ENCODE measurements at regions not wholly inside any gene's neighbourhood (a gene's known extent, or its start where the extent isn't known, plus 50 kb on each side); places are given as distances from the start of the nearest gene placed in this dataset.

DNA sequence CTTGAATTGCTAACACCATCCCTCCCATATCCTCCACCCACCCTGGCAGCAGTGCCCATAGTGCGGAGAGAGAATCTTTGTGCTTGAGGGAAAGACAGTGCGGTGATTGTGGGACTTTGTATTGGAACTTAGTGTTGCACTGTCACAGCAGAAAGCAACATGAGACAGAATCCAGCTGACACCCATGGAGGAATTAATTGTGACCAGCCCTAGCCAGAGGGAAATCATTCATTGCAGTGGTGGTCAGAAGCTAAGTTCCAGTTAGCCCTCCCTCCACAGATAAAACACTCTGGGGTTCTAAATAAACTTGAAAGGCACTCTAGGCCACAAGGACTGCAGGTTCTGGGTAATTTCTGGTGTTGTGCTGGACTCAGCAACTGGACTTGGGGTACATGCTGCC lies 1002.6 kb downstream of the TMTC2 start:
- Mint-ChIP-seq H3K4me3 (no peak overlapping the region), H3K36me3 (no peaks in the 10 kb centered on the region), H3K9me3 (peaks cover 25% of the 10 kb centered on the region), H3K4me1 (no peaks in the 10 kb centered on the region), H3K27ac (no peak overlapping the region)
- no peak for DNase-seq (ENCODE audit: low spot score in 2 of 2)
- ATAC-seq = no peak

DNA sequence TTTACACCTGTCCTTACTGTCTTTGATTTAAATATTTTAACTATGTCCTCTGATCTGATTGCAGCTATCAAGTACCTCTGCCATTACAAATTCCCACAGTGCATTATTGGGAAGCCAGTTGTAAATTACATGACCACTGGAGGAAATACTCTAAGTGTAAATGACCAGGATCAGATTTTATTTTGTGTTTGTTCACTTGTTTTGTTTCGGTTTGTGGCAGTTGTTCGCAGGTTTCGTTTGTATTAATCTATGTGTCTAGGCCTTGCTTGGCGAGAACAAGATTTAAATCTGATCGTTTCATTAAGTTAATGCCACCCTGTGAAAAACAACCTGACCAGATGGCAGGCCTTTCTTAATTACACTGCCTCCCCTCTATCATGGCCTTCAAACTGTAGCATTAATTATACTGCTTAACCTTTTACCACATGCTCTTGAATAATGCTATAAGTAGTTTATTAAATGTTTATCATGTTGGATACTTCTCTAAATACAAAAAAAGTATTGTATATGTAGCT lies 990.1 kb downstream of the TMTC2 start:
- ATAC-seq = no peak
- DNase-seq (ENCODE audit: low spot score in 2 of 2) = no peak
- Mint-ChIP-seq H3K4me1 (no peaks in the 10 kb centered on the region), H3K27ac (no peak overlapping the region), H3K9me3 (no peaks in the 10 kb centered on the region), H3K4me3 (no peak overlapping the region), H3K36me3 (no peaks in the 10 kb centered on the region)

DNA sequence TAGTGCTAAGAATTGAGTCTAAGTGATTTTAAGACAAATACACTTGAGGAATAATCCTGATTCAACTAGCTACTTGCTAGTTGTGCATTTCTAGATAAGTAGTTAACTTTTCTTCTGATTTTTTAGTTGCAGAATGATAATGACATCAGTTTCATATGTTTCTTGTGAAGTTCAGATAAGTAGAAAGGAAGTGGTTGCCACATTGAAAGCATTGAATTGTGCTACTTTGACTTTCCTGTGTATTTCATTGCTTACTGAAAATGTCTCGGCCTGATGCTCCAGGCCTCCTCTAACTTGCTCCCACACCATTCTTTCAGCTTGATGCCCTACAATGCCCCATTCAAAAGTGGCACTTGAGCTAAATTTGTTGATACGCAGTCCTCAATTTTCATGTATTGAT lies 980.0 kb downstream of the TMTC2 start:
- ATAC-seq (no peak), DNase-seq (ENCODE audit: low spot score in 2 of 2) (no peak)
- Mint-ChIP-seq H3K27ac (no peak overlapping the region), H3K9me3 (peaks cover 7% of the 10 kb centered on the region), H3K36me3 (no peaks in the 10 kb centered on the region), H3K4me1 (no peaks in the 10 kb centered on the region), H3K4me3 (no peak overlapping the region)

DNA sequence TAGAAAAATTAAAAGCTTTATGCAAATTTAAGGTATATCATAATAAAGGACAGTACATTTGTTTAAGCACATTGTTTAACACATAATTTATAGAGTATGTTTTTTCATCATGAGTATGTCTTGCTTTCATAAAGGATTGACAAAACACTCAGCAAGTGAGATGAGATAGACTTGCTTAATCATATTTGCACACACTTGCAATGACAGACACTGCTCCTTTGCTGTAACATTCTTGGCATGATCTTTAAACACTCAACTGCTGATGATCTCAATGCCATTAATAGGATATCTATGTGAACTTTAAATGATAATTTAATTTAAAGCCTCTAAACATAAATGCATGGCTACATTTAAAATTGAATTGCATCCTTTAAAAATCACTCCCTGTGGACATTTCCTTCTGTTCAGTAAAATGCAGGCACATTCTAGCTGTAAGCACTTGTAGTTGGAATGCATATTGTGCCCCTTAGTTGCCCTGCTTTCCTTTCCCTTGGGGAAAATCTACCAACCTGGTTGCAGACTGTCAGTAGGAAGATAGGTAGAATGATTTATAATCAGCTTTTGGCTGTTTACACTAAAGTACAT lies 979.0 kb downstream of the TMTC2 start:
- DNase-seq (ENCODE audit: low spot score in 2 of 2) = no peak
- Mint-ChIP-seq H3K4me3 (no peak overlapping the region), H3K4me1 (no peaks in the 10 kb centered on the region), H3K27ac (no peak overlapping the region), H3K9me3 (peaks cover 9% of the 10 kb centered on the region), H3K36me3 (no peaks in the 10 kb centered on the region)
- no peak for ATAC-seq

DNA sequence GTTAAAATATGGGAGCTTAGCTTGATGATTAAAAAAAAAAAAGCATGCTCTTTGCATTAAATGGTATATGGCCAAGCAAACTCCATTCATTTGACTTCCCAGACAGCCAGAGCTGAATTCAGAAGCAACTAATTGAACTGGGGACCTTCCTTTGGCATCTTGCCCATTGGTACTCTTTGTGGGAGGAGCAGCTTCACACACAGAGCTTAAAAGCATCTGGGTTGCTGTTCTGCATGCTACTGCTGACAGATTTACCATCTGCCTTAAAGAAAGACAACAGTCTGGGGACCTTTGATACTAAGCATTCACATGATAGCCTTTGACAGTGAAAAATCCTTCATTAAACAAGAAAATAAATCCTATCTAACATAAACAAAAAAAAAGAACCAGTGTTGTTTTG lies 977.9 kb downstream of the TMTC2 start:
- H3K9me3 Mint-ChIP-seq = peaks cover 9% of the 10 kb centered on the region
- ATAC-seq (no peak), DNase-seq (ENCODE audit: low spot score in 2 of 2) (no peak)
- H3K4me3 Mint-ChIP-seq = no peak overlapping the region
- no peaks in the 10 kb centered on the region for H3K36me3 Mint-ChIP-seq
- no peaks in the 10 kb centered on the region for H3K4me1 Mint-ChIP-seq
- H3K27ac Mint-ChIP-seq = no peak overlapping the region

DNA sequence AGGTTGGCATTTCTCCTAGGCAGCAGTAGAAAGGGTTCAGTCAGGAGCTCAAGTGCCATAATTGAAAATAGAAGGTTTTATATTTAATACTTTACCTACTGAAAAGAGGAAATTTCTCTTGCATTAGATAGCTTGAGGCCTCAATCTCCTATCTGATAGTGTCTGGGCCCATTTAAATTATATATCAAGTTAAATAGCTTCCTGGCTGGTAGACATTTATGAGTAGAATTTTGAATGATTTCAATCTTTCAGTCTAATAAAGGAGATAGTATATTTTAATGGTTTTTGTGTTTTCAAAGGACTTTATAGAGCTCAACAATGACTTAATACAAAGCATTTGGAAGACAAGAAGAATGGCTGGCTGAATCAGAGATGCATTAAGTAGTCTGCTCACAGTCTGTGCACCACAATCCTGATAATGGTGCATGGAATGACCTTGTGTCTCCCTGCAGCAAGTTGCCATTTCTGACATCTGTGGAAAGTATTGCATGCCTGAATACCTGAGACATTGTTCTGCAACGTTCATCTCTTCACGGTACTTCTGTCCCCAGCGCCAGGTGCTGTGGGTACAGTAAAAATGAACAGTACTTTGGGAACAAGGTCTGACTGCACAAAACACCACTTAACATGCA lies 974.1 kb downstream of the TMTC2 start:
- Mint-ChIP-seq H3K4me3 (no peak overlapping the region), H3K36me3 (no peaks in the 10 kb centered on the region), H3K27ac (no peak overlapping the region), H3K4me1 (no peaks in the 10 kb centered on the region), H3K9me3 (peaks cover 4% of the 10 kb centered on the region)
- ATAC-seq (no peak), DNase-seq (ENCODE audit: low spot score in 2 of 2) (no peak)

DNA sequence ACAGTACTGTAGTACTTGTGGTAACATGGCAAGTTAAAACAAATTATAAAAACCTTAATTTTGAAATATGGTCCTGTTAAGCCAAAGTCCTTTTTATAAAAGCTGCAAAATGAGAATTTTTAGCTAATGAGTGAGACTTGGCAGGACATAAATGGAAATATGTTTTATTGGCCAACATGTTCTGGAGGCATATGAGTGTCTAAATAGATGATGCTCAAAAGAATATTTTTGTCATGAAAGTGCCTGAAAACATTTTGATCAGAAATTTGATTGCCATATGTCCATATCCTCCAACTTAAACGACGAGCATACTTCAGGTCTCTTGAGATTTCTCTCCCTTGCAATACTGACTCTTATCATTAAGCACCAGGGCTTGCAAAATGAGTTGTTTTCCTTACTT lies 972.6 kb downstream of the TMTC2 start:
- DNase-seq (ENCODE audit: low spot score in 2 of 2) (no peak), ATAC-seq (no peak)
- no peak overlapping the region for H3K27ac Mint-ChIP-seq
- no peak overlapping the region for H3K4me3 Mint-ChIP-seq
- H3K4me1 Mint-ChIP-seq = no peaks in the 10 kb centered on the region
- H3K36me3 Mint-ChIP-seq = no peaks in the 10 kb centered on the region
- H3K9me3 Mint-ChIP-seq = peaks cover 4% of the 10 kb centered on the region

DNA sequence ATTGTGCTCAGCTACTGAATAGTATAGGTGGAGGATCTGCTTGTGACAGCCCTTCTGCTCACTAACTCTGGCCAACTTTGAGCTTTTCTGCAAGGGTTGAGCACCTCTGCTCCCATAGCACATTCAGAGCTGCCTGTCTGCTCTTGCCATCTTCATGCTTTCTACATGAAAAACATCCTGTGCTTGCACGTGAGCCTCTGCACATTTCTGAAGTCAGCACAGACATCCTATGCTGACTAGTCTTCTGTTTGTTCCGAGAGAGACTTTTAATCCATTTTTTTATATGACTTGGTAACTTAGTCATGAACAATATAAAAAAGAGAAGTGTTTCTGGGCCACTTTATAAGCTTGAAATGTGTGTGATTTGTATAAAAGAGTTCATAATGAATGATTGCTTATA lies 969.3 kb downstream of the TMTC2 start:
- Mint-ChIP-seq H3K27ac (no peak overlapping the region), H3K36me3 (no peaks in the 10 kb centered on the region), H3K9me3 (peaks cover 7% of the 10 kb centered on the region), H3K4me3 (no peak overlapping the region), H3K4me1 (no peaks in the 10 kb centered on the region)
- DNase-seq (ENCODE audit: low spot score in 2 of 2) = no peak
- ATAC-seq = no peak

DNA sequence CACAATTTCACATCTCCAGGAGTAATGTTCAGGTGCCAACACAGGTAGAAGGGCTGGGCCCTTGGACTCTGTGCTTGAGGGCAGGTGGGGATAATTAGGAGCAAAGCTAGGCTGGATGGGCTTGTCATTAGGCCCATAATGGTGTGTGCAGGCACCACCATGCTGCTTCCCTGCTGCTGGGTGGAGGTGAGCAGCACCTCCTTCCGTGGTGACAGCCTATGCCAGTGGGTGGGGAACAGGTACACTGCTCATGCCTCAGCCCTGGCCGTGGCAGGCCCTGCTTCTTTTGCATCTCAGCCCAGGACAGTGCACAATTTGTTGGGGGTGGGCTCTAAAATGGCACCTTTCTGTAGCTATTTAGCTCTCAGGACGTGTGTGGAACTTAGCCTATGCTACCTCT lies 955.5 kb downstream of the TMTC2 start:
- DNase-seq (ENCODE audit: low spot score in 2 of 2) = no peak
- Mint-ChIP-seq H3K27ac (no peak overlapping the region), H3K36me3 (no peaks in the 10 kb centered on the region), H3K4me1 (no peaks in the 10 kb centered on the region), H3K4me3 (no peak overlapping the region), H3K9me3 (peaks cover 3% of the 10 kb centered on the region)
- ATAC-seq = no peak

DNA sequence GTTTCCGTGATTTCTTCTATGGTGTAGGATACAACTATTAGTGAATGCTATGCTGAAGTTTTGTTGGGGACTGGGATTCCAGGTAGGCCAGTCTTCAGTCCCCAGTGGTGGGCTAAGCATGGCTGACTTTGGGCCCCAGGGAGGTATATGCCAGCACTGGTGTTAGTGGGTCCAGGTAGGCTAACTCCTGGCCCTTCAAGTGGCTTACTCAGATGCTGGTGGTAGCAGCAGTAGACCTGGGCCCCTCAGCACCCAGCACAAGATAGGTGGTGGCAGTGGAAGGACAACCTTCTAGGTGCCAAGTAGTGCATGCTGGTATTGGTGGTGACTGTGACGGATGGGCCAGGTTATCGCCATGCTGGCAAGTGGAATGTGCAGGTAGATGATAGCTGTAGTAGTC lies 955.1 kb downstream of the TMTC2 start:
- ATAC-seq = no peak
- Mint-ChIP-seq H3K4me3 (no peak overlapping the region), H3K36me3 (no peaks in the 10 kb centered on the region)

DNA sequence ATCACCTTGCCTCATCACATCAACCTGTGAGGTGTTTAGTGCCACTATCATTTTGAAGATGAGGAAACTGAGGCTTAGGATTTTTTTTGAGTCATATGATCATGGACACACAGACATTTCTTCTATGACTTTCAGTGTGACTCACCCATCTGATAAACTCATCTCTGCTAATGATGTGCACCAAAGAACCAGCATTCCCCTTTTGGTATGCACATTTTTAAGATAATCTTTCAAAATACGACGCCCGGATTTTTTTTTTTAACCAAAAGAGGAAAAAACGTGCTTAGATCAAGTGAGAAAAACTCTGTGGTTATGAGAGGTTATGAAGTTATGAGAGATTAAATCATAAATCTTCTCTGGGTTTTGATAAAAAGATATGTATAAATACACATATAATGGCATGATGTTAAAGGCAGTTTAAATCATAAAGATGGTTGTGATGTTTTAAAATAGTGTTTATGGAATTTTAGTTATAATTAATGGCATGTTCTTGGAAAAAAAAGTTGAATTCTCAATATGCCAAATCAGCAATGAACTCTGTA lies 948.1 kb downstream of the TMTC2 start:
- H3K4me3 Mint-ChIP-seq = no peak overlapping the region
- H3K36me3 Mint-ChIP-seq = no peaks in the 10 kb centered on the region
- no peak for DNase-seq (ENCODE audit: low spot score in 2 of 2)
- peaks cover 3% of the 10 kb centered on the region for H3K9me3 Mint-ChIP-seq
- ATAC-seq = no peak
- H3K27ac Mint-ChIP-seq = no peak overlapping the region
- H3K4me1 Mint-ChIP-seq = no peaks in the 10 kb centered on the region

More for the DNA sequence above, 955.1 kb downstream of the TMTC2 start:
- Mint-ChIP-seq H3K4me1 (no peaks in the 10 kb centered on the region), H3K9me3 (peaks cover 3% of the 10 kb centered on the region), H3K27ac (no peak overlapping the region)
- no peak for DNase-seq (ENCODE audit: low spot score in 2 of 2)

DNA sequence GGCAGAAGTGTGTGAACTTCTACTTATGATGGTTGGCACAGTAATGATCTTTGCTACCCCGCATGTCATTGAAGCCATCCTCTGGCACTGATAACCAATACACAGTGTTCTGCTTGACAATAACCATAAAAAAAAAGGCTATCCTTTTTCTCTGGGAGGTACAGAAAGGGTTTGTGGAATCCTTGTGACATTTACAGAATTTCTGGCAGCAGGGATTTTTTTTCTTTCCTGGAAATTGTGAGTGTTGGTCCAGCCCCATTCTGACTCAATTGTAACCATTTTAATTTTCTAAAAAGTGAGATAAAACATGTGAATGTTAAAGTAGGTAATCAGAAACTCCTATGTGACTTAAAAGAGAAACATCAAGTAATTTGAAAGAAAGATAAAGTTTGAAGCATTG lies 943.8 kb downstream of the TMTC2 start:
- Mint-ChIP-seq H3K27ac (no peak overlapping the region), H3K4me3 (no peak overlapping the region), H3K4me1 (no peaks in the 10 kb centered on the region), H3K9me3 (peaks cover 6% of the 10 kb centered on the region), H3K36me3 (no peaks in the 10 kb centered on the region)
- no peak for DNase-seq (ENCODE audit: low spot score in 2 of 2)
- ATAC-seq = no peak

DNA sequence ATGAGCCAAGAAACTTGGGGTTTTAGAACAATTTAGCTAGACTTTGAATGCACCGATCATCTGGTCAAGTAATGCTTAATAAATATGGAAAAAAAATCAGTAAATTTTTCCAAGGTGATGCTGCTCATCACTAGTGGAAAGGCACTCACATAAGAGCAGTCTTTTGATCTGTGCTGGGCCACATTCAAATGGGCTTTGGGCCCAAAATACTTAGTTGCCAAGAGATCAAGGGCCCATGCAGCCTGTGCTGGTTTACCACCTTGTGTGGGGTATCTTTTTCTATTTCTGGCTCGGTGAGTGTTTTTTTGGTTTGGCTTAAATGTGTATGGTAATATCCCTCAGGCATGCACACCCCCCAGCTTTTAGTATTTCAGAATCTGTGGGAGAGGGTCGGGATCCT lies 943.2 kb downstream of the TMTC2 start:
- H3K36me3 Mint-ChIP-seq = no peaks in the 10 kb centered on the region
- no peak overlapping the region for H3K27ac Mint-ChIP-seq
- H3K9me3 Mint-ChIP-seq = peaks cover 6% of the 10 kb centered on the region
- H3K4me1 Mint-ChIP-seq = no peaks in the 10 kb centered on the region
- ATAC-seq = no peak
- DNase-seq (ENCODE audit: low spot score in 2 of 2) = no peak
- H3K4me3 Mint-ChIP-seq = no peak overlapping the region

DNA sequence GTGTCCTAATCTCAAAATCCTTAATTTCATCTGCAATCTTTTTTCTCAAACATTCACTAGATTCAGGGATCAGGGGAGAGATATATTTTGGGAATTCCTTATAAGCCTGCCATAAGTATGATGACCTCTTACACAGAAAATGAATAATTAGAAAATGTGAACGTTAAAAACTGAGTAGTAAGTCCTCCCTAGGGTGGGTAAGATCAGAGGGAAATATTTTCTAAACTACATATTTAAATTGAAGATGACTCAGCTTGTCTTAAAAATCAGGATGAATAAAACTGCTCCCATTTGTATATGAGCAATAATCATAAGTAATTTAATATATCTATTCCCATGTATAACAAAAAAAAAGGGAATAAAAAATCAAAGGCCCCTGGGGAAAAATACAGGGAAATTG lies 935.5 kb downstream of the TMTC2 start:
- Mint-ChIP-seq H3K36me3 (no peaks in the 10 kb centered on the region), H3K4me1 (no peaks in the 10 kb centered on the region), H3K9me3 (peaks cover 6% of the 10 kb centered on the region), H3K27ac (no peak overlapping the region), H3K4me3 (no peak overlapping the region)
- no peak for ATAC-seq
- DNase-seq (ENCODE audit: low spot score in 2 of 2) = no peak

DNA sequence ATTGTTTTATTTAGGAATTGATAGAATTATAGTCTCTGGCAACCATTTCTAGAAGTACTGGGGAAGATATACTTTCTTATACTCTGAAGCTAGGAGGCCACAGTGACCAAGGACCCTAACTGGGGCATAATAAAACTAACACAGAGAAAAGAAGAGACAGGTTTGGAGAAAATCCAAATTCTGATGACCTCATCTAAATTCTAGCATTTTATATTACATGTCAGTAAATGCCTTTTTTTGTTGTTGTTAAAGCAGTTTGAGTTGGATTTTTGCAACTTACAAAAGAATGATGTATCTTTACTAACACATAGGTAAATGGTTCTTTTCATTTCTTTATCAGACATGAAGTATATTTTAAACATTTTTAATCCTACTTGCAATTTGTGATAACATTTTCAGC lies 933.3 kb downstream of the TMTC2 start:
- ATAC-seq (no peak), DNase-seq (ENCODE audit: low spot score in 2 of 2) (no peak)
- Mint-ChIP-seq H3K9me3 (peaks cover 8% of the 10 kb centered on the region), H3K36me3 (no peaks in the 10 kb centered on the region), H3K4me1 (no peaks in the 10 kb centered on the region), H3K4me3 (no peak overlapping the region), H3K27ac (no peak overlapping the region)

DNA sequence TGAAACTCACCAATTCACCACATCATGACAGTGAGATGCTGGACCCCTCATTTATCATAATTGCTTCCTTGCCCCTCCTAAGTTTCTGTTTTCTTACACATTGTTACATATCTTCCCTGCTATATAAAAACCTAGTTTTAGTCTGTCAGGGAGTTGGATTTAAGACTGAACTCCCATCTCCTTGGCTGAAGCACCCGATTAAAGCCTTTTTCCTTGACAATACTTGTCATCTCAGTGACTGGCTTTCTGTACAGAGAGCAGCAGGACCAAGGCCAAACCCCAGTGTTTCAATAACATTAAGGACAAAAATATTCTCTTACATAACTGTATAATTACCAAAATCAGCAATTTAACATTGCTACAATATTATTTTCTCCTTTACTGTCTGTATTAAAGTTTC lies 928.4 kb downstream of the TMTC2 start:
- no peak for DNase-seq (ENCODE audit: low spot score in 2 of 2)
- Mint-ChIP-seq H3K4me1 (no peaks in the 10 kb centered on the region), H3K27ac (no peak overlapping the region), H3K9me3 (peaks cover 13% of the 10 kb centered on the region), H3K4me3 (no peak overlapping the region), H3K36me3 (no peaks in the 10 kb centered on the region)
- no peak for ATAC-seq

All from stimulated activated effector memory CD8-positive, alpha-beta T cell treated with anti-CD3 and anti-CD28 coated beads, Interleukin-12 subunit alpha, Interleukin-12 subunit beta, amount 100 ng/mL, for 72 hours (primary cell).